ENCODE measurements at regions not wholly inside any gene's neighbourhood (a gene's known extent, or its start where the extent isn't known, plus 50 kb on each side); places are given as distances from the start of the nearest gene placed in this dataset.

- Mint-ChIP-seq H3K36me3 (no peaks in the 10 kb centered on the region), H3K9me3 (ENCODE audit: low read depth) (no peaks in the 10 kb centered on the region), H3K4me3 (no peak overlapping the region), H3K27me3 (peaks cover 5% of the 10 kb centered on the region), H3K4me1 (no peaks in the 10 kb centered on the region), H3K27ac (no peak overlapping the region)
- CTCF ChIA-PET, result no interaction called here
- no peak for DNase-seq
- ATAC-seq, result no peak
Observed at GRCh38 chr11:127864861-127865260, 722.5 kb downstream of the ETS1 start.

GRCh38 chr11:127862406-127862805 is 725.0 kb downstream of the ETS1 start:
- H3K4me3 Mint-ChIP-seq, result no peak overlapping the region

DNA sequence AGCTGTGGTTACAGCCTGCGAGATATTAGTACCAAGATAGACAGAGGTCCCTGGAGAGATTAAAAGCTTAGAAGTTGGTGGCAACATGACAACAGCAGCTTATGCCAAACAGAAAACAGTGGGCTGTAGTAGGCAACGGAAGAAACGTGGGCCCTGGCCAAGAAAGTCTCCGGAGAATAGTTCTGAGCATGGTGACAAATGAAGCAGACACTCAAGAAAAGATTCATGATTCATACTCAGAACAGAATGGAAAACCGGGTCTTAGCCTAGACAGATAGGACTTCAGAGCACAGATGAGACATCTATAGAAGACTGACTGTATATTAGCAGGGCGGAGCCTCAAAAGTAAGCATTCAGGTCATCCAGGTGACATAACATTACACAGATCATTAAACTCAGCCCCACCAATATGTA is 727.4 kb downstream of the ETS1 start:
- CTCF ChIA-PET, result no interaction called here
- DNase-seq, result no peak
- ATAC-seq, result no peak
- H3K36me3 Mint-ChIP-seq, result no peaks in the 10 kb centered on the region
- H3K4me3 Mint-ChIP-seq, result no peak overlapping the region
- H3K27me3 Mint-ChIP-seq, result no peaks in the 10 kb centered on the region
- no peaks in the 10 kb centered on the region for H3K4me1 Mint-ChIP-seq
- H3K27ac Mint-ChIP-seq, result no peak overlapping the region
- no peaks in the 10 kb centered on the region for H3K9me3 Mint-ChIP-seq (ENCODE audit: low read depth)

More at GRCh38 chr11:127862406-127862805, 725.0 kb downstream of the ETS1 start:
- Mint-ChIP-seq H3K27me3 (peaks cover 5% of the 10 kb centered on the region), H3K36me3 (no peaks in the 10 kb centered on the region), H3K9me3 (ENCODE audit: low read depth) (no peaks in the 10 kb centered on the region), H3K4me1 (no peaks in the 10 kb centered on the region), H3K27ac (no peak overlapping the region)
- CTCF ChIA-PET, result no interaction called here
- no peak for ATAC-seq
- no peak for DNase-seq

DNA sequence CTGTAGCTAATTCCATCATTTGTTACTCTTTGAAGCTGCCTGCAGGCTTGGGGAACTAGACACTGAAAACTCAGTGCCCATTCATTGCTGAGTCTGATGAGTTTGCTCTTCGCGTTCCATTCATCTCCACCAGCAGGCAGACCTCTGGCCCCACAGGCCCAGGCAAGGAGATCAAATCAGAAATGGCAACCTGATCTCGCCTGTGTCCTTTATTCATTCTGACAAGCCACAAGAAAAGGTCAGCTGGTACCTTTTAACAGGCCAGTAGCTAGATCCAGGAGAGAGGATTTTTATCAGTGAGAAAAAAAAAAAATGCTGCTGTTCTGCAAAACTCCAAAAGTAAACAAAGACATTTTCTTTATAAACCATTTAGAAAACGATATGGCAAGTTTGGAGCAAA is 742.5 kb downstream of the ETS1 start:
- Mint-ChIP-seq H3K9me3 (ENCODE audit: low read depth) (no peaks in the 10 kb centered on the region), H3K4me3 (no peak overlapping the region), H3K4me1 (no peaks in the 10 kb centered on the region), H3K36me3 (no peaks in the 10 kb centered on the region), H3K27ac (no peak overlapping the region), H3K27me3 (peaks cover 6% of the 10 kb centered on the region)
- CTCF ChIA-PET, result no interaction called here
- ATAC-seq (no peak), DNase-seq (no peak)

- CTCF ChIA-PET, result interaction anchor here (0.9 to 1.6 kb wide), 7 partner anchors 10 to 151 kb away, joined by 3 to 7 read pairs (median 5); no protein-coding TSS in a partner anchor
- no peaks in the 10 kb centered on the region for H3K4me1 Mint-ChIP-seq
- no peak overlapping the region for H3K27ac Mint-ChIP-seq
- H3K9me3 Mint-ChIP-seq (ENCODE audit: low read depth), result no peaks in the 10 kb centered on the region
- DNase-seq, result peak; percentile 73
- H3K27me3 Mint-ChIP-seq, result peaks cover 6% of the 10 kb centered on the region
- H3K36me3 Mint-ChIP-seq, result no peaks in the 10 kb centered on the region
- ATAC-seq, result no peak
- no peak overlapping the region for H3K4me3 Mint-ChIP-seq
Observed at GRCh38 chr11:127843483-127844396, 743.6 kb downstream of the ETS1 start.

DNA sequence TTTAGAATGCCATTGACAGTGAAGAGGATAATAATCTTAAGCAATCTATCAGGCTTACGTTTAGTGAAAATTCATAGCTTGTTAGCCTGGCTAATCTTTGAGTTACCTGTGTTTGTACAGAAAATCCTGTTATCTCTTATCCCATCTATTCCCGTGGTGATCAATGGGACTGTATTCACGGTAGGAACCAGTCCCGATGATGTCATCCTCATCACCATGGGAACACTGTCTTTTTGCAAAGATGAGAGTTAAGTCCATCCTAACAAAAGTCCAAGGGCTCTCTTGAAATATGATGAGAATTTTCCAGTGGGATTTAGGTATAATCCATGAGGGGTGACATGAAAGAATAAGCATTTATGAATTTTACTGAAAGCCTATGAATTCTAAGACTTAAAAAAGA is 762.2 kb downstream of the ETS1 start:
- no peaks in the 10 kb centered on the region for H3K9me3 Mint-ChIP-seq (ENCODE audit: low read depth)
- H3K4me1 Mint-ChIP-seq, result no peaks in the 10 kb centered on the region
- no peaks in the 10 kb centered on the region for H3K36me3 Mint-ChIP-seq
- no peak overlapping the region for H3K27ac Mint-ChIP-seq
- ATAC-seq (no peak), DNase-seq (no peak)
- CTCF ChIA-PET, result no interaction called here
- no peak overlapping the region for H3K4me3 Mint-ChIP-seq
- no peaks in the 10 kb centered on the region for H3K27me3 Mint-ChIP-seq

DNA sequence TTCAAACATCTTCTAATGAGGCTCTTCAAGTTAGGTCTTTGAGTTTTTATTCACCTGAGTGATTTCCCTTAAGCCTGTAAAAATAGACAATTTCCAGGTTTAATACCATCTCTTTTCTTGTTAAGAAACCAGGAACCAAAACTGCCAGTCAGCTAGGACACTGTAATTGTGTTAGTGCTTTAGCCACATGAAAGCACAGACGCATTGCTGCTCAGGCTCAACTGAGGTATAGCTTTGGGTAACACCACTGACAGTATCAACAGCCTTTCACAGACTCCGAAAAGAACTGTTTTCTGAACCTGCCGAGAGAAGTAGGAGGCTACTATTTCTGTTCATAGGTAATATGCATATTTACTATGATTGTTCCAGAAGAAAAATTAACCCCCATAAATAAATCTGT is 768.7 kb downstream of the ETS1 start:
- no peaks in the 10 kb centered on the region for H3K36me3 Mint-ChIP-seq
- H3K27me3 Mint-ChIP-seq, result no peaks in the 10 kb centered on the region
- ATAC-seq (no peak), DNase-seq (no peak)
- no peak overlapping the region for H3K27ac Mint-ChIP-seq
- CTCF ChIA-PET, result no interaction called here
- no peaks in the 10 kb centered on the region for H3K4me1 Mint-ChIP-seq
- no peak overlapping the region for H3K4me3 Mint-ChIP-seq
- H3K9me3 Mint-ChIP-seq (ENCODE audit: low read depth), result no peaks in the 10 kb centered on the region

DNA sequence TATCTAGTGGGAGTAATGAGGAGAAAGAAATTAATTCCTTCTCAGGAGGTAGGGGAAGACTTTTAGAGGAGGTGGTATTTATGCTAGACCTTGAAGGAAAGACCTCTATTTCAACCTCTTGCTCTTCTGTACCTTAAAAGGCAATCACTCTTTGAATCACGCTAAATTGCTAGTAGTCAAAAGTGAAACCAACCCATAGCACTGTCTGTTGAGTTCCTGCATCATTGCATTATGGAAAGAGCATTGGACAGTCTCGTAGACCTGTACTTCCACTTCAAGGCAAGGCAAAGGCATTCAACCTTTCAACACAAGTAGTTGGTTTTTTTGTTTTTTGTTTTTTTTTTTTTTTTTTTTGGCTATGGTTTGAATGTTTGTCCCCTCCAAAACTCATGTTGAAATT is 770.4 kb downstream of the ETS1 start:
- Mint-ChIP-seq H3K4me1 (no peaks in the 10 kb centered on the region), H3K9me3 (ENCODE audit: low read depth) (no peaks in the 10 kb centered on the region), H3K36me3 (no peaks in the 10 kb centered on the region), H3K27me3 (no peaks in the 10 kb centered on the region), H3K27ac (no peak overlapping the region), H3K4me3 (no peak overlapping the region)
- ATAC-seq, result no peak
- DNase-seq, result no peak
- CTCF ChIA-PET, result no interaction called here

DNA sequence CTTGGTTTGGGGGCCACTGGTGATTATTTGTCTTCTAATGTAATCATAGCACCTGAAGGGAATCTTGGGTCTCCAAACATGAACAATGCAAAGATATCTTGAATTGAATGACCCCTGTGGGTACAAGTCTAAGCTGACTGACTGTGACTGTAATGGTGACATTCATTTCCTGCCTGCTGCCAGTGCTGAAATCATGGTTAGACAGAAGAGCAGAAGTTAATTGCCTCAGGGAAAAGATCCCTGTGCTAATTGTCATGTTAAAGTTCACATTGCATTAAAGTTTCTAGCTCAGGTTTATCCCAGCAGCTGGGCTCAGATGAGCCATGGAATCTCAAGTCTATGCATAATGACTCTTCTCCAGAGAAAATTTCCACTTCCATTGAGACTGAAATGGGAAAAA is 772.0 kb downstream of the ETS1 start:
- Mint-ChIP-seq H3K36me3 (no peaks in the 10 kb centered on the region), H3K9me3 (ENCODE audit: low read depth) (no peaks in the 10 kb centered on the region), H3K4me1 (no peaks in the 10 kb centered on the region), H3K4me3 (no peak overlapping the region), H3K27ac (no peak overlapping the region), H3K27me3 (no peaks in the 10 kb centered on the region)
- CTCF ChIA-PET, result no interaction called here
- ATAC-seq, result no peak
- no peak for DNase-seq

DNA sequence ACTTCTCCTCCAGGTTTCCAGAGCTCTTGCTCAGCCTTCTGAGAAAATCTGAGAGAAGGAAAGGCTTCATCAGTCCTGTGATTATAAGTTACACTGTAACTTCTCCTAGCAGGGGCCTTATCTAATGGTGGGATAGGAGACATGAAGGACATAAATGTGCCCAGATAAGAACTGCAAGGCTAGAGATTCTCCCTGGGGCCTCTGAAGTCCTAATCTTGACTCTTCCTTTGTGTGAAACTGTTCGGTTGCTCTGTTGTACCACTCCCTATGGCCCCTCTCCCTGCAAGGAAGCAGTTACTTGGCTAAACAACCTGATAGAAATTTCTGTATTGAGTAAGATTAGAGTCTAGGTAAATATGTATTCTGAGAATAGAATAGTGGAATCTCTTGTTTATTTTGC is 780.9 kb downstream of the ETS1 start:
- H3K27ac Mint-ChIP-seq, result no peak overlapping the region
- no peak for DNase-seq
- ATAC-seq, result no peak
- H3K4me3 Mint-ChIP-seq, result no peak overlapping the region
- no peaks in the 10 kb centered on the region for H3K36me3 Mint-ChIP-seq
- H3K9me3 Mint-ChIP-seq (ENCODE audit: low read depth), result no peaks in the 10 kb centered on the region
- CTCF ChIA-PET, result no interaction called here
- peaks cover 5% of the 10 kb centered on the region for H3K27me3 Mint-ChIP-seq
- no peaks in the 10 kb centered on the region for H3K4me1 Mint-ChIP-seq

GRCh38 chr11:127805771-127806170 is 781.6 kb downstream of the ETS1 start:
- H3K36me3 Mint-ChIP-seq, result no peaks in the 10 kb centered on the region
- no peak overlapping the region for H3K4me3 Mint-ChIP-seq
- ATAC-seq (no peak), DNase-seq (no peak)
- no peaks in the 10 kb centered on the region for H3K4me1 Mint-ChIP-seq
- no peak overlapping the region for H3K27ac Mint-ChIP-seq
- no peaks in the 10 kb centered on the region for H3K9me3 Mint-ChIP-seq (ENCODE audit: low read depth)
- CTCF ChIA-PET, result no interaction called here
- H3K27me3 Mint-ChIP-seq, result peaks cover 5% of the 10 kb centered on the region

GRCh38 chr11:127804747-127805400 is 782.5 kb downstream of the ETS1 start:
- no peaks in the 10 kb centered on the region for H3K9me3 Mint-ChIP-seq (ENCODE audit: low read depth)
- ATAC-seq (no peak), DNase-seq (no peak)
- peaks cover 5% of the 10 kb centered on the region for H3K27me3 Mint-ChIP-seq
- H3K4me3 Mint-ChIP-seq, result no peak overlapping the region
- no peak overlapping the region for H3K27ac Mint-ChIP-seq
- CTCF ChIA-PET, result no interaction called here
- no peaks in the 10 kb centered on the region for H3K36me3 Mint-ChIP-seq
- no peaks in the 10 kb centered on the region for H3K4me1 Mint-ChIP-seq

DNA sequence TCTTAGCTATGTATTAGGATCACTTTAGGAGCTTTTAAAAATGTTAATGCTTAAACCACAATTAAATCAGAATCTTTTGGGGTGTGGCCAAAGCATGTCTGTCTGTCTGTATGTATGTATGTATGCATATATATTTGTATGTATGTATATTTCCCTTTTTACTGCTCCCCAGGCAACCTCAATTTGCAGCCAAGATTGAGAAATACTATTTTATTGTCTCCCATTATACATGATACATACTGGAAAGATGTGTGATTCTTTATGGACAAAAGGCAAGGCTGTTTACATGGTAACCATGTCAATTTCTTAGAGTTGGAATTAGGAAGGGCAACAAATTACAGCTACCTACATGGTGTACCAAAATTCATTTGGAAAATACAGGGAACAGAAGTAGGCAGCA is 783.6 kb downstream of the ETS1 start:
- ATAC-seq (no peak), DNase-seq (no peak)
- Mint-ChIP-seq H3K4me1 (no peaks in the 10 kb centered on the region), H3K27ac (no peak overlapping the region), H3K36me3 (no peaks in the 10 kb centered on the region), H3K4me3 (no peak overlapping the region), H3K27me3 (peaks cover 5% of the 10 kb centered on the region), H3K9me3 (ENCODE audit: low read depth) (no peaks in the 10 kb centered on the region)
- CTCF ChIA-PET, result no interaction called here

- no peak for DNase-seq
- H3K27ac Mint-ChIP-seq, result no peak overlapping the region
- no peaks in the 10 kb centered on the region for H3K9me3 Mint-ChIP-seq (ENCODE audit: low read depth)
- no peaks in the 10 kb centered on the region for H3K36me3 Mint-ChIP-seq
- H3K27me3 Mint-ChIP-seq, result no peaks in the 10 kb centered on the region
- no peaks in the 10 kb centered on the region for H3K4me1 Mint-ChIP-seq
- CTCF ChIA-PET, result no interaction called here
- no peak for ATAC-seq
- H3K4me3 Mint-ChIP-seq, result no peak overlapping the region
Observed at GRCh38 chr11:127800989-127801688, 786.2 kb downstream of the ETS1 start.
